DND-41 (cell line): ENCODE measurements at regions not wholly inside any gene's neighbourhood (a gene's known extent, or its start where the extent isn't known, plus 50 kb on each side); places are given as distances from the start of the nearest gene placed in this dataset.

Experiments used
- ATAC-seq: fragments of 200-7000 bp; cut with Tn5 transposase; 3 replicates; pipeline ENCODE4 v1.9.1; 2021; ENCODE audit warnings: low read depth; ENCODE audit not compliant: insufficient read depth
- DNase-seq: peaks from one replicate; pipeline ENCODE4 v3.0.0-alpha.2; 2020
- H2AFZ ChIP-seq: 2 replicates; pipeline ENCODE4 v1.6.0; 2012; ENCODE audit warnings: low read depth, low read length
- H3K27ac ChIP-seq: 2 replicates; pipeline ENCODE4 v1.5.1; 2012; ENCODE audit warnings: low read length, inconsistent platforms
- H3K27me3 ChIP-seq: fragments of 200-600 bp; sonication (generic); 2 replicates; pipeline ENCODE4 v1.6.0; 2012; ENCODE audit warnings: low read length, mild to moderate bottlenecking, inconsistent platforms; ENCODE audit not compliant: insufficient read depth, poor library complexity
- H3K36me3 ChIP-seq: 2 replicates; pipeline ENCODE4 v1.5.1; 2012; ENCODE audit warnings: low read length, inconsistent platforms; ENCODE audit not compliant: insufficient read depth
- H3K4me1 ChIP-seq: 2 replicates; pipeline ENCODE4 v1.5.1; 2012; ENCODE audit warnings: mild to moderate bottlenecking, low read length; ENCODE audit not compliant: insufficient read depth
- H3K4me2 ChIP-seq: 2 replicates; pipeline ENCODE4 v1.6.0; 2012; ENCODE audit warnings: mild to moderate bottlenecking, moderate library complexity, low read length, inconsistent platforms; ENCODE audit not compliant: insufficient read depth
- H3K4me3 ChIP-seq, 2 experiments: fragments of 200-600 bp in 1 of 2; shearing (Covaris generic) in 1 of 2; 2 replicates each; pipeline ENCODE4 v1.5.1; 2012 to 2016; ENCODE audit warnings: inconsistent platforms in 2 of 2, low read length in 2 of 2, mild to moderate bottlenecking in 2 of 2, low read depth in 1 of 2, moderate library complexity in 1 of 2
- H3K79me2 ChIP-seq: 2 replicates; pipeline ENCODE4 v1.6.0; 2012; ENCODE audit warnings: low read length, inconsistent platforms; ENCODE audit not compliant: insufficient read depth
- H3K9ac ChIP-seq: 2 replicates; pipeline ENCODE4 v1.6.0; 2012; ENCODE audit warnings: low read depth, mild to moderate bottlenecking, inconsistent platforms, low read length, moderate library complexity
- H3K9me3 ChIP-seq: 2 replicates; pipeline ENCODE4 v1.5.1; 2012; ENCODE audit warnings: low read length, moderate library complexity, mild to moderate bottlenecking, inconsistent platforms; ENCODE audit not compliant: insufficient read depth, severe bottlenecking
- H4K20me1 ChIP-seq: 2 replicates; pipeline ENCODE4 v1.6.0; 2012; ENCODE audit warnings: low read length; ENCODE audit not compliant: insufficient read depth
- EZH2 ChIP-seq: IDR thresholded peaks from 3 replicates; pipeline ENCODE4 v1.6.1; 2012; ENCODE audit warnings: borderline replicate concordance, low read depth, mild to moderate bottlenecking, moderate library complexity, low read length, inconsistent platforms; ENCODE audit not compliant: severe bottlenecking
- TF ChIP-seq, protein P1 (sequence below): IDR thresholded peaks from 2 replicates; pipeline ENCODE4 v1.5.1; 2012; ENCODE audit warnings: borderline replicate concordance, low read length, moderate library complexity, mild to moderate bottlenecking; ENCODE audit not compliant: poor library complexity, severe bottlenecking; ENCODE audit errors: extremely low read depth

DNA sequence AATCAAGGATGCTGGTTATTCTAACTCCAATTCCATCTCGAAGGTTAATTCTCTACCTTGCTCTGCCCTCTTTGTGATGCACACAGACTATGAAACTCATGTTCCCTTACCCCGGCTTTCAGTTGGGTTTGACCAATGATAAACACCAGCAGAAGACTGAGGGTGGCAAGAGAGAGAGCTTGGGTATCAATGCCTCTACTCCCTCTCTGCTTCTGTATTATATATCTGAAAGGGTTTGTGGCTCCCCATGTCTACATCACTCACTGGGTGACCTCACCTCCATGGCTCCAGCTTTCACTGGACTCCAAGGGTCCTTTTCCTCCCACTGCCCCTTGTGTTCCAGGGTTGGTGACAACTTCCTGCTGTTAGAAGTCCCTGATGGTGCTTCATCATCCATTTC, 659.0 kb upstream of the TBX3 start:
- Histone ChIP-seq H3K27ac (no peak overlapping the region), H3K4me2 (no peak overlapping the region), H3K9me3 (no peaks in the 10 kb centered on the region), H3K79me2 (no peaks in the 10 kb centered on the region), H4K20me1 (no peaks in the 10 kb centered on the region), H2AFZ (no peak overlapping the region), H3K9ac (no peak overlapping the region), H3K4me3 (no peak overlapping the region), H3K36me3 (no peaks in the 10 kb centered on the region), H3K4me1 (no peaks in the 10 kb centered on the region), H3K27me3 (no peaks in the 10 kb centered on the region)
- ATAC-seq (no peak), DNase-seq (no peak)
- no peak for TF ChIP-seq EZH2

DNA sequence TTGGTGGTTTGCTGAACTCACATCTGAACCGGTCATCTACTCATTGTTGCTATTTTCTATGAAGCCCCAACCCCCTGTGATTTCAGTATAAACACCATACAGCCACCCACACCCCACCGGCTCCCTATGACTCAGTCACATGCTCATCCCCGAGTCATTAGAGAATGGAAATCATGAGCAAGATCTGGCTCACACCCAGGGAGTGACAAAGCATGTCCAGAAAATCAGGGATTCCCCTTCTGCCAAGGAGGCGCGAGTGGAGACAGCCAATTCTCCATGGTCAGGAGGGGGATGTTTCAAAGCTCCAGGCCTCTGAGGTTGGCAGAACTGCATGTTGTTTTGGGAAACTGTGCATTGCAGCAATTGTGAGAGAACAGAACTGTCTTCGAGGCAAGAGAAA, 657.5 kb upstream of the TBX3 start:
- no peak for DNase-seq

DNA sequence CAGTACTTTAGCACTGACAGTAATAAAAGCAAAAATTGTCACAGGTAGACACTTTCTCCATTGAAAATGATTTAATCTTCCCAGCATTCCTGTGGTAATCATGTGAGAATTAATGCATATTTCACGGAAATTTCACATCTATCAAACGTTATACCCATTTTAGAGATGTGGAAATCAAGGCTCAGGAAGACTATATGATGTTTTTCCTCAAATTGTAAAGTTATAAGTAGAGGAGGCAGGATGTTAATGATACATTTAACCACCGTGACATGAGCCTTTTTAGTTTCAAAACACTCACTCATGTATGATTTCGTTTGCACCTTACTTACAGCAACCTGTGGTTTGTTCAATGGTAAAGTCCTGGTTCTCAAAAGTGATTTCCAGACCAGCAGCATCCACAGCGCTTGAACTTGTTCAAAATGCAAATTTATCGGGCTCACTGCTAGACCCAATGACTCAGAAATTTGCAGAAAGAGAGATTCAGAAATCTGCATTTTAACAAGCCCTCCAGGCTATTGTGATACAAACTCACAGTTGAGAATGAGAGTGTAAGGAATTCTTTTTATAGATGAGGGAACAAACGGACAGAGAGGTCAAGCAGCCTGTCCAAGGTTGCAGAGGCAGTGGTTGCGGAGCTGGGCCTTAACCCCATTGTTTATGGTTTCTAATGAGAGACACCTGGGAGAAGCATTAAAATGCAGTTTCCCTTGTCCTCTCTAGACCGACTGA, 654.8 kb upstream of the TBX3 start:
- DNase-seq (no peak), ATAC-seq (no peak)
- no peaks in the 10 kb centered on the region for H3K36me3 ChIP-seq
- H3K27ac ChIP-seq: no peak overlapping the region
- no peaks in the 10 kb centered on the region for H4K20me1 ChIP-seq
- no peaks in the 10 kb centered on the region for H3K4me1 ChIP-seq
- H3K9me3 ChIP-seq: no peaks in the 10 kb centered on the region
- no peaks in the 10 kb centered on the region for H3K79me2 ChIP-seq
- H3K4me3 ChIP-seq: no peak overlapping the region
- no peaks in the 10 kb centered on the region for H3K27me3 ChIP-seq
- TF ChIP-seq EZH2: no peak
- TF ChIP-seq, protein P1, sequence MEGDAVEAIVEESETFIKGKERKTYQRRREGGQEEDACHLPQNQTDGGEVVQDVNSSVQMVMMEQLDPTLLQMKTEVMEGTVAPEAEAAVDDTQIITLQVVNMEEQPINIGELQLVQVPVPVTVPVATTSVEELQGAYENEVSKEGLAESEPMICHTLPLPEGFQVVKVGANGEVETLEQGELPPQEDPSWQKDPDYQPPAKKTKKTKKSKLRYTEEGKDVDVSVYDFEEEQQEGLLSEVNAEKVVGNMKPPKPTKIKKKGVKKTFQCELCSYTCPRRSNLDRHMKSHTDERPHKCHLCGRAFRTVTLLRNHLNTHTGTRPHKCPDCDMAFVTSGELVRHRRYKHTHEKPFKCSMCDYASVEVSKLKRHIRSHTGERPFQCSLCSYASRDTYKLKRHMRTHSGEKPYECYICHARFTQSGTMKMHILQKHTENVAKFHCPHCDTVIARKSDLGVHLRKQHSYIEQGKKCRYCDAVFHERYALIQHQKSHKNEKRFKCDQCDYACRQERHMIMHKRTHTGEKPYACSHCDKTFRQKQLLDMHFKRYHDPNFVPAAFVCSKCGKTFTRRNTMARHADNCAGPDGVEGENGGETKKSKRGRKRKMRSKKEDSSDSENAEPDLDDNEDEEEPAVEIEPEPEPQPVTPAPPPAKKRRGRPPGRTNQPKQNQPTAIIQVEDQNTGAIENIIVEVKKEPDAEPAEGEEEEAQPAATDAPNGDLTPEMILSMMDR: no peak
- H3K4me2 ChIP-seq: no peak overlapping the region
- H3K9ac ChIP-seq: no peak overlapping the region
- no peak overlapping the region for H2AFZ ChIP-seq

More for the DNA sequence above, 657.5 kb upstream of the TBX3 start:
- H3K27ac ChIP-seq: no peak overlapping the region
- H3K9ac ChIP-seq: no peak overlapping the region
- TF ChIP-seq EZH2: no peak
- TF ChIP-seq, protein P1: no peak
- H2AFZ ChIP-seq: no peak overlapping the region
- no peak for ATAC-seq
- no peak overlapping the region for H3K4me3 ChIP-seq
- H3K79me2 ChIP-seq: no peaks in the 10 kb centered on the region
- H3K4me2 ChIP-seq: no peak overlapping the region
- H3K27me3 ChIP-seq: no peaks in the 10 kb centered on the region
- H4K20me1 ChIP-seq: no peaks in the 10 kb centered on the region
- H3K9me3 ChIP-seq: no peaks in the 10 kb centered on the region
- no peaks in the 10 kb centered on the region for H3K4me1 ChIP-seq
- H3K36me3 ChIP-seq: no peaks in the 10 kb centered on the region

DNA sequence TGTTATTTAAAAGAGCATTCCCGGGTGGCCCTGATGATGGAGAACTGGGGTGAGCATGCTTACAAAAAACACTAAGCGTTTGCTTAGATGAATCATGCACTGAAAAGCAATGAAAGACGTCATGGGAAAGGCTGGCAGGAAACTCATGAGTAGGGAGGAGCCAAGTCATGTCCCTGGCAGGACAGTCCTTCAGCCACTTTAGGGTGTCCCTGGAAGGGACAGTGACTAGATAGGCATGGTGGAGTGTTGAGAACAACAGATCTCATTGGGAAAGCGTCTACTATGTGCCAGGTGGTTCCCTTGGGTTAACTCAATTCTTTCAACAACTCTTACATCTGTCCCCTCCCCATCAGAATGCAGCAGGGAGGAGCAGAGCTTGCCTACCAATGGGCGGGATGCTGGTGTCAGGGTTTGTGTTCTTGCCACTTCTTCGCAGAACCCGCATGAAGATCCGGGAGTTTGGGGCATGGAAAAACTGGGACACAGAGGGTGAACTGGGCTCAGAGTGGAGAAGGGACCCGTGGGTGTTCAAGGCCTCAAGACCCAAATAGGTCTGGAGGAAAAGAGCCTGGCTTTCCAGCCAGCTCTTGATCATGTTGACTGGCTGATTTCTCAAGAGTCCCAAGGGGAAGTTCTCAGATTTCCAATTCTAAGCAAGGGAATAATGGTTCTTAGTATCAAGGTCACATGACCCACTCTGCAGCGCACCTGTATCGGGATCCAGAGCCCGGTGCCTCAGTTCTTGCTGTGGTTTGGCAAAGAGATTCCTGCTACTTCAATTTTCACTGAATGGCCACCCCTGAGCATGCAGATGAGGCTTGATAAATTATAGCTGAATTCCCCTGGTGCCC, 653.9 kb upstream of the TBX3 start:
- Histone ChIP-seq H3K27me3 (no peaks in the 10 kb centered on the region), H3K9ac (no peak overlapping the region), H3K27ac (no peak overlapping the region), H3K9me3 (no peaks in the 10 kb centered on the region), H2AFZ (no peak overlapping the region), H3K4me2 (no peak overlapping the region), H3K79me2 (no peaks in the 10 kb centered on the region), H4K20me1 (no peaks in the 10 kb centered on the region), H3K4me3 (no peak overlapping the region), H3K36me3 (no peaks in the 10 kb centered on the region), H3K4me1 (no peaks in the 10 kb centered on the region)
- TF ChIP-seq EZH2: no peak
- TF ChIP-seq, protein P1: no peak
- DNase-seq (no peak), ATAC-seq (no peak)
